NCI-H2107 treated with DMSO at 0.1 percent for 48 hours (cell line): ENCODE measurements at regions not wholly inside any gene's neighbourhood (a gene's known extent, or its start where the extent isn't known, plus 50 kb on each side); places are given as distances from the start of the nearest gene placed in this dataset.
A peak's percentile ranks its signal among the peaks of the same experiment; 100 is the strongest.
"Not testable (repeated sequence)": the region's sequence is repeated elsewhere in the genome, so short reads cannot be mapped to it uniquely, and the experiment has no call there.

Experiments
- DNase-seq: peaks from one replicate; lab custom pipeline; 2025; ENCODE audit not compliant: unreplicated experiment; lab: John Stamatoyannopoulos, UW

GRCh38 chr22:22168941-22169867, 75.4 kb upstream of the VPREB1 start:
- no peak for DNase-seq

GRCh38 chr22:22168190-22168940, 76.2 kb upstream of the VPREB1 start:
- peak; percentile 61 for DNase-seq

- DNase-seq = peak; percentile 34
Observed at GRCh38 chr22:22167791-22168189, 76.8 kb upstream of the VPREB1 start.

- DNase-seq = no peak
Observed at GRCh38 chr22:22166941-22167713, 77.5 kb upstream of the VPREB1 start.

GRCh38 chr22:22165936-22166710, 78.5 kb upstream of the VPREB1 start:
- DNase-seq = no peak

GRCh38 chr22:22164541-22165272, 79.9 kb upstream of the VPREB1 start:
- DNase-seq = no peak

- DNase-seq = no peak
Observed at GRCh38 chr22:22161924-22162851, 82.4 kb upstream of the VPREB1 start.

GRCh38 chr22:22160768-22161167, 83.8 kb upstream of the VPREB1 start:
- DNase-seq = not testable (repeated sequence)

- DNase-seq = no peak
Observed at GRCh38 chr22:22159384-22159783, 85.2 kb upstream of the VPREB1 start.

DNA sequence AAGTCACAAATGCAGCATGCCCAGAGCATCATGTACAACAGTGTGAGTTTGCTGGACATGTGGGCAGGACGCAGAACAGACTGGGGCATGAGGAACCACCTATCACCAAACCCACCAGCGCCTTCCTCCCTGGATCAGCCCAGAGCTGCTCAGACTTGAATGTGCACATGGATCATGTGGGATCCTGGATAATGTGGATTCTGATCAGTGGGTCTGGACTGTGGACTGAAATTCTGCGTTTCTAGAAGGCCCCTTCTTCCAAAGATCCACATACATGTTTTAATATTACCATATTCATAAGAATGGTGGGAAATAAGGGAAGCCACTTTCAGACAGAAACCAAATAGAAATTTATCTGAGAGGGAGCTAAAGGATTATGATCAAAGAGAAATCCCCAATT, 85.6 kb upstream of the VPREB1 start:
- DNase-seq = no peak

DNA sequence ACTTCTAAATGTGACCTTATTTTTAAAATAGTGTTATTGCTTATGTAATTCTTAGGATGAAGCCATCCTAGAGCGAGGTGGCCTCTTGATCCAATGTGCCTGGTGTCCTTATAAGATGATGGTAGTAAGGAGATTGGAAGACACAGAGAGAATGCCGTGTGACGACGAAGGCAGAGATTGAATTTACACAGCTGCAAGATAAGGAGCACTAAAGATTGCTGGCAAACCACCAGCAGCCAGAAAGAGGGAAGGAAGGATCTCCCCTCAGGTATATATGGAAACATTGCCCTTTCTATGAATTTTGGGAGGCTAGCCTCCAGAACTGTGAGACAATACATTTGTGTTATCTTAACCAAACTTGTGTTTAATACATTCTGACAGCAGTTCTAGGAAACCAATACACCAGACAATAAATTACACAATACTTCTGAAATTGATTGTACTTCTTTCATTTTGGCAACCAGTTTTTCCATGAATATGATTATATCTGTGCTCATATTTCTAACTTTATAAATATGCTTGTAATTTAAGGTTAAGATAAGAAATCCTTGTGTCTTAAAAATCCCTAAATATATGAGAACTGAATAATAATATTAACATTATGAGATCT, 86.3 kb upstream of the VPREB1 start:
- no peak for DNase-seq

GRCh38 chr22:22157348-22157725, 87.2 kb upstream of the VPREB1 start:
- no peak for DNase-seq

- peak; percentile 67 for DNase-seq
Observed at GRCh38 chr22:22156716-22157347, 87.8 kb upstream of the VPREB1 start.

DNA sequence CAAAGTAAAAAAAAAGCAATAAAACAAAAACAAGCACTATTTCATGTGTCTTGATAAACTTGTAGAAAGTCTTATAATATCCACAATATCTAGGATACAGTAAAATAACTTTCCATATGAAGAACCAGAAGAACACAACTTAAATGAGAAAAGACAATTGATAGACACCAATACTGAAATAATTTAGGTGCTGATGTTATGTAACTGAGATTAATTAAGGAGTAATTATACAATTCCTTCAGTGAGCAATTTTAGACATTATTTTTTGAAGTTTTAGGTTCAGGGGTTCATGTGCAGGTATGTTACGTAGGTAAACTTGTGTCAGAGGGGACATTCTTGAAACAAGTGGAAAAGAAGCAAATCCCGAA, 88.3 kb upstream of the VPREB1 start:
- DNase-seq = no peak

GRCh38 chr22:22155607-22156006, 89.0 kb upstream of the VPREB1 start:
- no peak for DNase-seq

- no peak for DNase-seq
Observed at GRCh38 chr22:22155146-22155545, 89.4 kb upstream of the VPREB1 start.

DNA sequence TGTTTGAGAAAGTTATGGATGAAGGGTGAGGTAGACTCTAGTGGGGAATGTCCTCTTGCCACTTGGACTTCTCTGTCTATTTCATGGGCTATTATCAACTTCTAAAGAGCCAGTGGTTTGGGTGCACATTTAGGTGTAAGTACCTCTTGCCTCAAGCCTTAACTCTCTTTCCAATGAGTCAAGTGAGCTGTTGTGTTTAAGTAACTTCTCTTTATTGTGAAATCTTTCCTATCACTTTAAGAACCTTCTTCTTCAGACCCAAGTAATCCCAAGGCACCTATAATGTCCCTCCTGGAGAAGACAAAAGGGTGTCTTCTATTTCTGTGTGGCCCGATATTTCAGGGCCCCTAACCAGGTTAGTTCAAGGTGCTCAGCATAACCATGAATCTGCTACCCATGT, 90.5 kb upstream of the VPREB1 start:
- no peak for DNase-seq

- DNase-seq = no peak
Observed at GRCh38 chr22:22151308-22151707, 93.3 kb upstream of the VPREB1 start.
